ENCODE measurements at regions not wholly inside any gene's neighbourhood (a gene's known extent, or its start where the extent isn't known, plus 50 kb on each side); places are given as distances from the start of the nearest gene placed in this dataset.

DNA sequence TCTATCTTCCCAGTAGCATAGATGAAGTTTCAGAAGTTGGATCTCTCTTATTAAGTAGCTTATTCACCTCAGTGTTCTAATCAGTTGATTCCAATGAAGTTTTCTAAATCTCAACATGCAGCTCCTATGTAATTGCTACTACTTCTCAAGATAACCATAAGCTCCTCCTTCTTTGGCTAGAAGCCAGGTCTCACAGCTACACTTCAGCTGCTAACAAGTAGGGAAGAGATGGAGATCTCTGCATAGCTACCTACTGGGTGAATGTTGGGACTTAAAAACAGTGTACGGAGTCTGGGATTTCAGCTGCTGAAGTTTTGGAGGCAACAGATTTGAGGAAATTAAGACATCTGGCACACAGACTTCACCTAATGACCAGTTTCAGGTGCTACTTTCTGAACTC is 661.0 kb downstream of the SLITRK1 start:
- no peak overlapping the region for H3K4me3 ChIP-seq
- 96% methylated on average over 1 of the region's 1 CpG for WGBS
- no peaks in the 10 kb centered on the region for H3K9me3 ChIP-seq
- no peak for DNase-seq (ENCODE audit: low spot score)
- no peaks in the 10 kb centered on the region for H3K27me3 ChIP-seq (replicated peaks; ENCODE audit: insufficient read depth)
- intact Hi-C loops (cut with DNase I): no loop called here
- H3K36me3 ChIP-seq: no peaks in the 10 kb centered on the region
- no peaks in the 10 kb centered on the region for H3K4me1 ChIP-seq (replicated peaks)
- no peak overlapping the region for H3K27ac ChIP-seq
- TF ChIP-seq, protein P1, sequence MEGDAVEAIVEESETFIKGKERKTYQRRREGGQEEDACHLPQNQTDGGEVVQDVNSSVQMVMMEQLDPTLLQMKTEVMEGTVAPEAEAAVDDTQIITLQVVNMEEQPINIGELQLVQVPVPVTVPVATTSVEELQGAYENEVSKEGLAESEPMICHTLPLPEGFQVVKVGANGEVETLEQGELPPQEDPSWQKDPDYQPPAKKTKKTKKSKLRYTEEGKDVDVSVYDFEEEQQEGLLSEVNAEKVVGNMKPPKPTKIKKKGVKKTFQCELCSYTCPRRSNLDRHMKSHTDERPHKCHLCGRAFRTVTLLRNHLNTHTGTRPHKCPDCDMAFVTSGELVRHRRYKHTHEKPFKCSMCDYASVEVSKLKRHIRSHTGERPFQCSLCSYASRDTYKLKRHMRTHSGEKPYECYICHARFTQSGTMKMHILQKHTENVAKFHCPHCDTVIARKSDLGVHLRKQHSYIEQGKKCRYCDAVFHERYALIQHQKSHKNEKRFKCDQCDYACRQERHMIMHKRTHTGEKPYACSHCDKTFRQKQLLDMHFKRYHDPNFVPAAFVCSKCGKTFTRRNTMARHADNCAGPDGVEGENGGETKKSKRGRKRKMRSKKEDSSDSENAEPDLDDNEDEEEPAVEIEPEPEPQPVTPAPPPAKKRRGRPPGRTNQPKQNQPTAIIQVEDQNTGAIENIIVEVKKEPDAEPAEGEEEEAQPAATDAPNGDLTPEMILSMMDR (IDR thresholded peaks at IDR 0.05): no peak

DNA sequence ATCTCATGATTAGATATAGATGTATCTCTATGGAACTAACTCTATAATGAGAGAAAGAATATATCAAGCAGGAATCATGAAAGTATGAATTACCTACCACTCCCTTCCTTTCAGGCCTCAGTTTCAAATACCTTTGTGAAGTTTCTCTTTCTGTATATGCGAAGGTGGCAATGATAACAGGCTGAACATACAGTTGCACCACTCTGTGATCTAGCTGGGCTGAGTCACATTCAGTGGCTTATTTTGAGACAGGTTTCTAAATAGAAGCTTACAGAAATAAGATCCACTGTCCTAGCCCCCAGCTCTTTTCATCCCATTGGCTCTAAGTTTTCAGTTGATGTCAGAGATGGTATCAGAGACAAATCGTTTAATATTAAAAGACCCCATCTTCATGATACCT is 662.0 kb downstream of the SLITRK1 start:
- no peaks in the 10 kb centered on the region for H3K9me3 ChIP-seq
- no peaks in the 10 kb centered on the region for H3K36me3 ChIP-seq
- TF ChIP-seq, protein P1 (IDR thresholded peaks at IDR 0.05): no peak
- no peak overlapping the region for H3K4me3 ChIP-seq
- H3K4me1 ChIP-seq (replicated peaks): no peaks in the 10 kb centered on the region
- intact Hi-C loops (cut with DNase I): no loop called here
- DNase-seq (ENCODE audit: low spot score): no peak
- H3K27me3 ChIP-seq (replicated peaks; ENCODE audit: insufficient read depth): no peaks in the 10 kb centered on the region
- WGBS: 92% methylated on average over 2 of the region's 2 CpGs
- no peak overlapping the region for H3K27ac ChIP-seq

DNA sequence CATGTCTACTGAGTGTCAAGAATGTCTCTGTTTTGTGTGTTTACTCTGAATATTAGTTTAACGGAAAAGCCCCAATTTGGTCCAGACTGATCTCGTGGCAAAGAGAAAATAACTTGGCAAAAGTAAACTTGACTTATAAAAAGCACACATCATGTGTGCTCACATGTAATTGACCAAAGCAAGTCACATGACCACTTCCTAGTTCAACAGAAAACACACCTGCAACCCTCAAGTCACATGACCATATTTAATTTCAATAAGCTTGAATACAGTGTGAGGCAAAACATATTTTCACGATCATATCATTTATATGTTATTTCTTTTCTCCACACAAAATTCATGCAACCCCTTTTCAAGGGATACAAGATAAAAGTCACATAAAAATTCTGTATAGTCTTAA is 662.4 kb downstream of the SLITRK1 start:
- Histone ChIP-seq H3K9me3 (no peaks in the 10 kb centered on the region), H3K27me3 (replicated peaks; ENCODE audit: insufficient read depth) (no peaks in the 10 kb centered on the region), H3K36me3 (no peaks in the 10 kb centered on the region), H3K4me1 (replicated peaks) (no peaks in the 10 kb centered on the region), H3K27ac (no peak overlapping the region), H3K4me3 (no peak overlapping the region)
- 75% methylated on average over 3 of the region's 3 CpGs for WGBS
- intact Hi-C loops (cut with DNase I): no loop called here
- no peak for TF ChIP-seq POLR2AphosphoS5 (IDR thresholded peaks at IDR 0.05)
- no peak for TF ChIP-seq POLR2A (IDR thresholded peaks at IDR 0.05)
- TF ChIP-seq, protein P1 (IDR thresholded peaks at IDR 0.05): no peak
- no peak for DNase-seq (ENCODE audit: low spot score)

- Histone ChIP-seq H3K36me3 (no peaks in the 10 kb centered on the region), H3K27me3 (replicated peaks; ENCODE audit: insufficient read depth) (no peaks in the 10 kb centered on the region), H3K27ac (no peak overlapping the region), H3K4me3 (no peak overlapping the region), H3K4me1 (replicated peaks) (no peaks in the 10 kb centered on the region), H3K9me3 (no peaks in the 10 kb centered on the region)
- TF ChIP-seq POLR2AphosphoS5 (IDR thresholded peaks at IDR 0.05) (no peak), POLR2A (IDR thresholded peaks at IDR 0.05) (no peak)
- TF ChIP-seq, protein P1 (IDR thresholded peaks at IDR 0.05): no peak
- 31% methylated on average over 1 of the region's 1 CpG for WGBS
- no peak for DNase-seq (ENCODE audit: low spot score)
- intact Hi-C loops (cut with DNase I): no loop called here
Observed at GRCh38 chr13:83216479-83217245, 665.6 kb downstream of the SLITRK1 start.

DNA sequence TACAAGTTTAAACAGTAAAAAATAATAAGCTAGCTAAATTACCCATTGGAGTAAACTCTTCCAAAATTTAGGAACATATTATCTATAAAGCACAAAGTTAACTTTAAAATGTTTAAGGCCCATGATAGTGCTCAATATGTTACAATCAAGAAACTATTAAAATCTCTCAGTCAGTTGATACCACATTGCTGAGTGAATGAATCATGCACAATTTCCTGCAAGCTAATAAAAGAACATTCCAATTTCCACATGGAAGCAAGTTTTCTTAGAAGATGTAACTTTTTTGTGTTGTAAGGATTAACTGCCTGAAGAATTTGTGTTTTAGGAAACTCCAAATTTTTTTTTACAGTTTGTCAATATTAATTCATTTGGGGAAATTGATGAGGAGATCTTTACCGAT is 666.6 kb downstream of the SLITRK1 start:
- no peak overlapping the region for H3K4me3 ChIP-seq
- DNase-seq (ENCODE audit: low spot score): no peak
- no peak overlapping the region for H3K27ac ChIP-seq
- no peaks in the 10 kb centered on the region for H3K9me3 ChIP-seq
- no peaks in the 10 kb centered on the region for H3K27me3 ChIP-seq (replicated peaks; ENCODE audit: insufficient read depth)
- H3K4me1 ChIP-seq (replicated peaks): no peaks in the 10 kb centered on the region
- TF ChIP-seq POLR2A (IDR thresholded peaks at IDR 0.05): no peak
- no peak for TF ChIP-seq POLR2AphosphoS5 (IDR thresholded peaks at IDR 0.05)
- TF ChIP-seq, protein P1 (IDR thresholded peaks at IDR 0.05): no peak
- intact Hi-C loops (cut with DNase I): no loop called here
- WGBS: 94% methylated on average over 1 of the region's 1 CpG
- H3K36me3 ChIP-seq: no peaks in the 10 kb centered on the region
